Right atrium auricular region (tissue), 2 donors: ENCODE measurements at regions not wholly inside any gene's neighbourhood (a gene's known extent, or its start where the extent isn't known, plus 50 kb on each side); places are given as distances from the start of the nearest gene placed in this dataset.

ENCODE experiments used
- DNase-seq: peaks from one replicate; pipeline ENCODE4 v3.0.0-alpha.2; 2019; ENCODE audit warnings: low spot score
- H3K27ac ChIP-seq, 2 donors: fragments of 200-600 bp; sonication (generic); 1 replicate in 1 of 2; 2 replicates in 1 of 2; pipeline ENCODE4 v1.5.1; 2016 to 2019
- H3K27me3 ChIP-seq, 2 donors: fragments of 200-600 bp; sonication (generic); one replicate each; pipeline versions ENCODE4 v1.5.1 to v1.6.0; 2017 to 2019
- H3K36me3 ChIP-seq: fragments of 200-600 bp; sonication (generic); one replicate; pipeline ENCODE4 v1.5.1; 2016
- H3K4me1 ChIP-seq, 2 donors: fragments of 200-600 bp; sonication (generic); one replicate each; pipeline versions ENCODE4 v1.5.1 to v1.6.0; 2017 to 2019
- H3K4me3 ChIP-seq, 2 donors: fragments of 200-600 bp; sonication (generic); 1 replicate in 1 of 2; 2 replicates in 1 of 2; pipeline ENCODE4 v1.5.1; 2017 to 2019; ENCODE audit warnings: mild to moderate bottlenecking in 1 of 2, moderate library complexity in 1 of 2
- H3K9me3 ChIP-seq, 2 donors: fragments of 200-600 bp; sonication (generic); one replicate each; pipeline ENCODE4 v1.5.1; 2019
- TF ChIP-seq, protein P1 (sequence below), 2 donors: fragments of 200-600 bp; sonication (generic); IDR thresholded peaks; one replicate each; pipeline ENCODE4 v1.5.1; 2019; ENCODE audit warnings: antibody characterized with exemption in 2 of 2

- no peak overlapping the region for H3K4me3 ChIP-seq
- H3K27me3 ChIP-seq, result no peaks in the 10 kb centered on the region
- DNase-seq, result no peak
- TF ChIP-seq, protein P1, sequence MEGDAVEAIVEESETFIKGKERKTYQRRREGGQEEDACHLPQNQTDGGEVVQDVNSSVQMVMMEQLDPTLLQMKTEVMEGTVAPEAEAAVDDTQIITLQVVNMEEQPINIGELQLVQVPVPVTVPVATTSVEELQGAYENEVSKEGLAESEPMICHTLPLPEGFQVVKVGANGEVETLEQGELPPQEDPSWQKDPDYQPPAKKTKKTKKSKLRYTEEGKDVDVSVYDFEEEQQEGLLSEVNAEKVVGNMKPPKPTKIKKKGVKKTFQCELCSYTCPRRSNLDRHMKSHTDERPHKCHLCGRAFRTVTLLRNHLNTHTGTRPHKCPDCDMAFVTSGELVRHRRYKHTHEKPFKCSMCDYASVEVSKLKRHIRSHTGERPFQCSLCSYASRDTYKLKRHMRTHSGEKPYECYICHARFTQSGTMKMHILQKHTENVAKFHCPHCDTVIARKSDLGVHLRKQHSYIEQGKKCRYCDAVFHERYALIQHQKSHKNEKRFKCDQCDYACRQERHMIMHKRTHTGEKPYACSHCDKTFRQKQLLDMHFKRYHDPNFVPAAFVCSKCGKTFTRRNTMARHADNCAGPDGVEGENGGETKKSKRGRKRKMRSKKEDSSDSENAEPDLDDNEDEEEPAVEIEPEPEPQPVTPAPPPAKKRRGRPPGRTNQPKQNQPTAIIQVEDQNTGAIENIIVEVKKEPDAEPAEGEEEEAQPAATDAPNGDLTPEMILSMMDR (IDR thresholded peaks at IDR 0.05), result no peak
- no peaks in the 10 kb centered on the region for H3K9me3 ChIP-seq
- no peaks in the 10 kb centered on the region for H3K36me3 ChIP-seq
- H3K4me1 ChIP-seq, result no peaks in the 10 kb centered on the region
- H3K27ac ChIP-seq, result no peak overlapping the region
Observed at GRCh38 chr2:33812707-33813106, 213.6 kb upstream of the FAM98A start.

DNA sequence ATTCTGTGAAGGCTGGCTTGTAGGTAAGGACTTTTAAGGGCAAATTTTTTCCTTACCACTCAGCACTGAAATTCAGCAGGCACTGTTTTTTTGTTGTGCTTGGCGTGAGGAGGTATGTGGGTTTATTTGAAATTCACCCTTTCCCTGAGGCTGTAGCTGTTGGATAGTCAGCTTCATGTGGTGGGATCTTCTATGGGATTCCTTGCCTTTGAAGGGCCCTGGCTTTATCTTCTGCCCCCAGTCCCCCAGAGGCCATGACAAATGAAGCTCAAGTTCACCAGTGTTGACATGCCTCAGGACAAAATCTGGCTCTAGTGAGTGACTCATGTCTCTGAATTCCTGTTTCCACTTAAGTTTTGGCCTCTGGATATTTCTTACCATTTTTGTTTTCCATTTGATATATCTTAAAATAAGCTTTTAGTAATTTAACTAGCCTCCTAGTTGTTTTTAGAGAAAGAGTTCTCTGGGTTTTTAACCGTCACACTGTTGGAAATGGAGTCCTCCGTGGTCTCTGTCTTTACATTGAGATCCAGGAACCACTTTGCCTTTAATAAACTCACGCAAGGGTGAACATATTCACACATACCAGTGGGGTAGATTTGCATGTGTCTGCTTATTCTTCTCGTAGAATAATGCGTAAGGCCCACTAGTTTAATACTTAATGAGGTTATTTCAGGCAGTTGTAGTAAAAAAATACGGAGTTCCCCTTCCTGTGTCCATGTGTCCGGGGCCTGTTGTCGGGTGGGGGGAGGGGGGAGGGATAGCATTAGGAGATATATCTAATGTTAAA lies 211.1 kb upstream of the FAM98A start:
- H3K4me3 ChIP-seq, result no peak overlapping the region

DNA sequence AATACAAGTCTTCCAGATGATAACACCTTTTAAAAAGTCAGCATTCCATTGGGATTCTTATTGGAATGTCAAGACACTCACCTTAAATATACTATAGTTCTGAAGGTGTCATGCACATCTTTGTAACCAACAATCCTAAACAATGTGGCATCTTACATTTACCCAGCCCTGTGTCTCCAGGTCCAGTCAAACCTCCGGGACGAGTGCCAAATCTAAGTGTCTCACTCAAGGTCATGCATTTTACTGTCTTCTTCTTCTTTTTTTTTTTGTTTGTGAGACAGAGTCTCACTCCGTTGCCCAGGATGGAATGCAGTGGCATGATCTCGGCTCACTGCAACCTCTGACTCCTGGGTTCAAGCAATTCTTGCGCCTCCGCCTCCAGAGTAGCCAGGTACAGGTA lies 206.9 kb upstream of the FAM98A start:
- Histone ChIP-seq H3K36me3 (no peaks in the 10 kb centered on the region), H3K9me3 (no peaks in the 10 kb centered on the region), H3K4me1 (no peaks in the 10 kb centered on the region), H3K4me3 (no peak overlapping the region), H3K27ac (no peak overlapping the region), H3K27me3 (no peaks in the 10 kb centered on the region)
- TF ChIP-seq, protein P1 (IDR thresholded peaks at IDR 0.05), result no peak
- DNase-seq, result no peak

More for the DNA sequence above, 211.1 kb upstream of the FAM98A start:
- Histone ChIP-seq H3K9me3 (no peaks in the 10 kb centered on the region), H3K36me3 (no peaks in the 10 kb centered on the region), H3K27me3 (no peaks in the 10 kb centered on the region), H3K4me1 (no peaks in the 10 kb centered on the region), H3K27ac (no peak overlapping the region)
- TF ChIP-seq, protein P1 (IDR thresholded peaks at IDR 0.05), result no peak
- DNase-seq, result no peak

GRCh38 chr2:33804155-33804554 lies 205.1 kb upstream of the FAM98A start:
- Histone ChIP-seq H3K27ac (no peak overlapping the region), H3K4me1 (no peaks in the 10 kb centered on the region), H3K4me3 (no peak overlapping the region), H3K27me3 (no peaks in the 10 kb centered on the region), H3K36me3 (no peaks in the 10 kb centered on the region), H3K9me3 (no peaks in the 10 kb centered on the region)
- DNase-seq, result no peak
- TF ChIP-seq, protein P1 (IDR thresholded peaks at IDR 0.05), result no peak

- DNase-seq, result no peak
- TF ChIP-seq, protein P1 (IDR thresholded peaks at IDR 0.05), result no peak
Observed at GRCh38 chr2:33796511-33796910, 197.4 kb upstream of the FAM98A start.

DNA sequence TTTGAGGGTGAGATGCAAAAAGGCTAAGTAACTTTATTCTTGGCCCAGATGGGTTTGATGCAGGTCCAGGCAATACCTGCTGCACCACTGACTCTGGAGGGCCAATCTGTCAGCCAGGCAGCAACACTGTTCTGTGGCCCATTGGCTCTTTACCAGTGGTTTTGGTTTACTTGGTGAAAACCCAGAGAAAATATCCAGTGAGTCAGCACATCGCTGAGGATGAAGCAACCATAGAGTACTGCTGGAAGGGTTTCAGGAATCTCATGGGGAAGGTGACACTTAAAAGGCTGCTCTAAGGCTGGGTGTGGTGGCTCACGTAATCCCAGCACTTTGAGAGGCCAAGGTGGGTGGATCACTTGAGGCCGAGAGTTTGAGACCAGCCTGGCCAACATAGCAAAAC lies 192.5 kb upstream of the FAM98A start:
- H3K4me3 ChIP-seq, result no peak overlapping the region
- H3K36me3 ChIP-seq, result no peaks in the 10 kb centered on the region
- no peaks in the 10 kb centered on the region for H3K9me3 ChIP-seq
- no peak overlapping the region for H3K27ac ChIP-seq
- H3K4me1 ChIP-seq, result no peaks in the 10 kb centered on the region
- no peak for DNase-seq
- TF ChIP-seq, protein P1 (IDR thresholded peaks at IDR 0.05), result no peak
- H3K27me3 ChIP-seq, result no peaks in the 10 kb centered on the region

More at GRCh38 chr2:33796511-33796910, 197.4 kb upstream of the FAM98A start:
- Histone ChIP-seq H3K9me3 (no peaks in the 10 kb centered on the region), H3K4me3 (no peak overlapping the region), H3K27ac (no peak overlapping the region), H3K36me3 (no peaks in the 10 kb centered on the region), H3K27me3 (no peaks in the 10 kb centered on the region), H3K4me1 (no peaks in the 10 kb centered on the region)
